ENCODE measurements at regions not wholly inside any gene's neighbourhood (a gene's known extent, or its start where the extent isn't known, plus 50 kb on each side); places are given as distances from the start of the nearest gene placed in this dataset.

DNA sequence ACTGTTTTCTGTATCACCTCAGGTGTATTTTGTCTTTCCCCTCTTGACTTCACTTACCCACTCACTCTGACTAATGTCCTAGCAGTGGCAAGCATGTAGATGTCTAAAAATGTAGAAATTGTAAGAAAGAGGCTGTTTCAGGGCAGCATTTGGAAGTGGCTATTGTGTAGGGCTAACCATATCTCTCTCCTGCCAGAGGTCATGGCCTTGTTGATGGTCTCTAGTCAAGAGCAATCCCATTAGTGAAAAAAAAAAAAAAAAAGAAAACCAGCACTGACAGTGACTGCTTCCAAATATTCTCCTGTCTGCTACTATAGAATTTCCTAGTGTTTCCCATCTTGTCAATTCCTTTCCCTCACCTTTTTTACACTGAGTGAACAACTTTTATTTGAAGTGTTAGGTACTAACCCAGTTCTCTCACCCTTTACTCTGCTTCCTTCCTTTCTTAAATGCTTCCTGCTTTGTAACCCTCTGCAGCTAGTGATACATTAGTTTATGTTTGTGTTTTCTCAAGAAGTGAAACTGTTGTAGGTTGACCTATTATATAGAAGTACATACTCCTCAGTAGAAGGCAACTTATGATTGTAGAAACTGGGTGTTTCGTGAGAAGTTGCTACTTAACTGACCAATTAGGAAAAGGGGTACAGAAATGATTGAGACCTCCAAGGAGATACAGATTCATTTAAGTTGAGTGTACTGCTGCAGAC lies 174.1 kb upstream of the PTPRK start:
- TF ChIP-seq, protein P1, sequence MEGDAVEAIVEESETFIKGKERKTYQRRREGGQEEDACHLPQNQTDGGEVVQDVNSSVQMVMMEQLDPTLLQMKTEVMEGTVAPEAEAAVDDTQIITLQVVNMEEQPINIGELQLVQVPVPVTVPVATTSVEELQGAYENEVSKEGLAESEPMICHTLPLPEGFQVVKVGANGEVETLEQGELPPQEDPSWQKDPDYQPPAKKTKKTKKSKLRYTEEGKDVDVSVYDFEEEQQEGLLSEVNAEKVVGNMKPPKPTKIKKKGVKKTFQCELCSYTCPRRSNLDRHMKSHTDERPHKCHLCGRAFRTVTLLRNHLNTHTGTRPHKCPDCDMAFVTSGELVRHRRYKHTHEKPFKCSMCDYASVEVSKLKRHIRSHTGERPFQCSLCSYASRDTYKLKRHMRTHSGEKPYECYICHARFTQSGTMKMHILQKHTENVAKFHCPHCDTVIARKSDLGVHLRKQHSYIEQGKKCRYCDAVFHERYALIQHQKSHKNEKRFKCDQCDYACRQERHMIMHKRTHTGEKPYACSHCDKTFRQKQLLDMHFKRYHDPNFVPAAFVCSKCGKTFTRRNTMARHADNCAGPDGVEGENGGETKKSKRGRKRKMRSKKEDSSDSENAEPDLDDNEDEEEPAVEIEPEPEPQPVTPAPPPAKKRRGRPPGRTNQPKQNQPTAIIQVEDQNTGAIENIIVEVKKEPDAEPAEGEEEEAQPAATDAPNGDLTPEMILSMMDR (conservative IDR thresholded peaks at IDR 0.05; ENCODE audit: low read depth): no peak
- CTCF ChIA-PET: no interaction called here
- no peak for DNase-seq (ENCODE audit: low spot score)
- no peak overlapping the region for H3K27ac ChIP-seq
- POLR2A ChIA-PET (ENCODE audit: low non-redundant PET): no interaction called here

DNA sequence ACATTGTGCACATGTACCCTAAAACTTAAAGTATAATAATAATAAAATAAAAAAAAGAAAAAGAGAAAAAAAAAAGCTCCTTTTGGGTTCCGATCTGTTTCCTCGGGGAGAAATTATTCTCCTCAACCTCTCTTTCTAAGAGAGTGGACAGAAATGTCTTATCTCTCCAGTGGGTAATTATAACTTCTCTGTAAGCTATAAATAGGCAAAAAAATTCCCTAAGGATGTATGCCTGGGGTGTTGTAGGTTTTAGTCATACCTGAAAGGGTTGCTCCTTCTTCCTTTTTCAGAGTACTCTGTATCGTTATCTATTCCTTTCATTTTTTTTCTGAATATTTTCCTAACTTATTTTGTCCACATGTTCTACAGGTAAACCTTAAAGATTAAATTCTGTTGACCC lies 169.7 kb upstream of the PTPRK start:
- no peak overlapping the region for H3K27ac ChIP-seq
- TF ChIP-seq, protein P1 (conservative IDR thresholded peaks at IDR 0.05; ENCODE audit: low read depth): no peak
- ChIA-PET POLR2A (ENCODE audit: low non-redundant PET) (no interaction called here), CTCF (no interaction called here)
- DNase-seq (ENCODE audit: low spot score): no peak

DNA sequence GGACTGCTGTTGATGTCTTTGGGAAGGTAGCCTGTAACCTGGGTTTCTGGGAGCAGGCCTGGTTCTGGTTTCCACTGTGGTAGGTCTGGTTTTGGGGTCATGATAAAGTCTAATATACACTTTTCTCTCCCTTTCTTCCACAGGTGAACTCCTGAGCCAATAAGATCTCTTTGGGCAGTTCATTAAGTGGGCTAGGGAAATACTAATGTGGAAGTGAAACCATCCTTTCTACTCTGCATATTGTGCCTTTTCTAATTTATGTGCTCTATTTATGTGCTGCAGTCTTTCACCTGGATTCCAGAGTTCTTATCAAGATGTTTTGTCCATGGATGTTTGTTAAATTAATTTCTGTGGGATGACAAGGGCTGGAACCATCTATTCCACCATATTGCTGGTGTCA lies 165.7 kb upstream of the PTPRK start:
- CTCF ChIA-PET: no interaction called here
- DNase-seq (ENCODE audit: low spot score): no peak
- TF ChIP-seq, protein P1 (conservative IDR thresholded peaks at IDR 0.05; ENCODE audit: low read depth): no peak
- POLR2A ChIA-PET (ENCODE audit: low non-redundant PET): no interaction called here
- no peak overlapping the region for H3K27ac ChIP-seq

DNA sequence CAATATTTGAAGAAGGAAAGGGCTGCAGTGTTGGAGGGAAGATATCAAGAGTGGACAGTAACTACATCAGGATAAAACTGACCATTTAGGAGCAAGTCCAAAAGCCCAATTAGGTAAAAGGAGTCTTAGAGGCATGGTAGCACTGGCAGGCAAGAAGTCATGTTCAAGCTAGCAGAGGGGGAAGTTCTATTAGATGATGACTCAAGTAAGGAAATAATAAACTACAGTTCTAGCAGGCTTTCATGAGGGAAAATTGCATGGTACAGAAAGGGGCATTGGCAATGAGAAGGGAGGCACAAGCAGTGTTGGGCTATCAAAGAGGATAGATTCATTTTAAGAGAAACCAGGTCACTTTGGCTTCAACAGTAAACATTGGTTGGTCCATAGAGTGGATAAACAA lies 156.1 kb upstream of the PTPRK start:
- TF ChIP-seq, protein P1 (conservative IDR thresholded peaks at IDR 0.05; ENCODE audit: low read depth): no peak
- POLR2A ChIA-PET (ENCODE audit: low non-redundant PET): no interaction called here
- DNase-seq (ENCODE audit: low spot score): no peak

DNA sequence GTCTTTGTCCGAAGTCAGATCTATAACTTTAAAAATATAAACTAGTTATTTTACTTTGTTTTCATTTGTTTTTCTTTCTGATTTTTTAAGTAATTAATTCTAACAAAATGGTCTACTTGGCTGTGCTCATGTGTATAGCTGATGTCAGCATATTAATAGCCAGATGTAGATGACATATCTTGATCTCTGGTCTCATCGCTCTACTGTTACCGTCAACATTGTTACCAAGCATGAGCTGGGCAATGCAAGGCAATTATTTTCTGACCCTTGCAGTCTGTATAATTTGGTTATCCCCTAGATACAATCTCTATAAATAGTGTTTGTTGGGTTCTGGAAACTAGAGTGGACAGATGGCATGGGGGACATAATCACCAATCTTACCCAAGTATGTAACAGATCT lies 151.6 kb upstream of the PTPRK start:
- TF ChIP-seq, protein P1 (conservative IDR thresholded peaks at IDR 0.05; ENCODE audit: low read depth): no peak
- DNase-seq (ENCODE audit: low spot score): no peak
- no peak overlapping the region for H3K27ac ChIP-seq
- ChIA-PET CTCF (no interaction called here), POLR2A (ENCODE audit: low non-redundant PET) (no interaction called here)

More for the DNA sequence above, 156.1 kb upstream of the PTPRK start:
- H3K27ac ChIP-seq: no peak overlapping the region
- CTCF ChIA-PET: interaction anchor here (1.5 kb wide), 1 partner anchor 9 kb away, joined by 3 read pairs; no protein-coding TSS in a partner anchor

DNA sequence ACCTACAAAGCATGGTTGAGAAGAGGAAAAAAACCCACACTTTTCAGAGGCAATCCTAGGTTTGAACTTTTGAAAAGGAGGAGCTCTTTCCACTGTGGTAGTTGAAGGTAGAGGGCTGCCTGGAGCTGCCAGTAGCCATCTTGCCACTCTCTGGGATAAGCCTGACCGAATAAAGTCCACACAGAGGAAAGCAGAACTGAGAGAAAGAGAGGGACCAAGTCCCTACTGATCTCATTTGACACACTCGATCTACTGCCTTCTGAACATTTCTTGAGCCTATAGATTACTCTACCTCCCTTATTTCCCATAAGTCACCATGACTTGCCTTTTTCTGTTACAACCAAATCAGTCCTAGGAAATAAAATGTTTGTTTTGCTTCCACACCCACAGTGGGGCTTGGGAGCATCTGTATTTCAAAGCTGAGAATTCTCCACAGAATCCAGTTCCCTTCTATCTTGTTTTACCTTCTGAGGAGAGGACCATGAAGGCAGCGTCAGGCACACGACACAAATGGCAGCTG lies 147.0 kb upstream of the PTPRK start:
- DNase-seq (ENCODE audit: low spot score): no peak
- H3K27ac ChIP-seq: no peak overlapping the region
- CTCF ChIA-PET: interaction anchor here (0.6 to 1.0 kb wide), 2 partner anchors 10 to 11 kb away, joined by 3 read pairs; no protein-coding TSS in a partner anchor
- POLR2A ChIA-PET (ENCODE audit: low non-redundant PET): no interaction called here
- TF ChIP-seq, protein P1 (conservative IDR thresholded peaks at IDR 0.05; ENCODE audit: low read depth): no peak

Data from RWPE1 (cell line).